ENCODE measurements at regions not wholly inside any gene's neighbourhood (a gene's known extent, or its start where the extent isn't known, plus 50 kb on each side); places are given as distances from the start of the nearest gene placed in this dataset.
"Not testable (repeated sequence)": the region's sequence is repeated elsewhere in the genome, so short reads cannot be mapped to it uniquely, and the experiment has no call there.

- no peaks in the 10 kb centered on the region for H4K20me1 ChIP-seq (ENCODE audit: low read length)
- no peak overlapping the region for H3K4me2 ChIP-seq (ENCODE audit: low read length)
- no peaks in the 10 kb centered on the region for H3K9me2 ChIP-seq (replicated peaks; ENCODE audit: low read length)
- no peak for ATAC-seq
- no peaks in the 10 kb centered on the region for H3K79me2 ChIP-seq (ENCODE audit: low read length)
- H3F3A ChIP-seq (ENCODE audit: low read length, unreplicated experiment) = no peaks in the 10 kb centered on the region
- ChIA-PET CTCF (no interaction called here), POLR2A (ENCODE audit: unreplicated experiment) (no interaction called here)
- no TSS peak for BruUV-seq (replicated peaks)
- no peaks in the 10 kb centered on the region for H3K27me3 ChIP-seq (ENCODE audit: low read length)
- intact Hi-C loops (cut with micrococcal nuclease) = no loop called here
- no peak for DNase-seq
- no peaks in the 10 kb centered on the region for H3K36me3 ChIP-seq (ENCODE audit: low read depth, low read length)
- no peaks in the 10 kb centered on the region for H3K9me3 ChIP-seq (ENCODE audit: low read length)
- H3K27ac ChIP-seq (ENCODE audit: low read length) = no peak overlapping the region
- H3K9ac ChIP-seq (ENCODE audit: low read length) = no peak overlapping the region
- no peaks in the 10 kb centered on the region for H3K4me1 ChIP-seq (ENCODE audit: insufficient read depth, low read length)
- H3K4me3 ChIP-seq (ENCODE audit: low read length) = no peak overlapping the region
- TF ChIP-seq CTCF (conservative IDR thresholded peaks at IDR 0.05; ENCODE audit: low read depth, low read length) (no peak), EZH2phosphoT487 (IDR thresholded peaks at IDR 0.05; ENCODE audit: borderline replicate concordance, low read length) (no peak), EZH2 (IDR thresholded peaks at IDR 0.05; ENCODE audit: low read length, unreplicated experiment) (no peak)
- H2AFZ ChIP-seq (ENCODE audit: low read length) = no peak overlapping the region
Measured at GRCh38 chr3:177705976-177706823, 508.9 kb upstream of the TBL1XR1 start.

- H3K4me2 ChIP-seq (ENCODE audit: low read length); H3K9ac ChIP-seq (ENCODE audit: low read length); H4K20me1 ChIP-seq (ENCODE audit: low read length); H3K4me3 ChIP-seq (ENCODE audit: low read length); intact Hi-C loops (cut with micrococcal nuclease); H3K27ac ChIP-seq (ENCODE audit: low read length); DNase-seq; ATAC-seq; H3F3A ChIP-seq (ENCODE audit: low read length, unreplicated experiment); CTCF ChIA-PET; H3K9me3 ChIP-seq (ENCODE audit: low read length); H2AFZ ChIP-seq (ENCODE audit: low read length); POLR2A ChIA-PET (ENCODE audit: unreplicated experiment); H3K9me2 ChIP-seq (replicated peaks; ENCODE audit: low read length); H3K79me2 ChIP-seq (ENCODE audit: low read length); H3K4me1 ChIP-seq (ENCODE audit: insufficient read depth, low read length); H3K27me3 ChIP-seq (ENCODE audit: low read length); BruUV-seq (replicated peaks); H3K36me3 ChIP-seq (ENCODE audit: low read depth, low read length): not testable (repeated sequence)
Measured at GRCh38 chr3:177709470-177709869, 512.2 kb upstream of the TBL1XR1 start.

- BruUV-seq (replicated peaks) = no TSS peak
- CTCF ChIA-PET = no interaction called here
Measured at GRCh38 chr3:177710506-177710905, 513.2 kb upstream of the TBL1XR1 start.

More at GRCh38 chr3:177710506-177710905, 513.2 kb upstream of the TBL1XR1 start:
- H3K4me3 ChIP-seq (ENCODE audit: low read length) = no peak overlapping the region
- H4K20me1 ChIP-seq (ENCODE audit: low read length) = no peaks in the 10 kb centered on the region
- H3K9ac ChIP-seq (ENCODE audit: low read length) = no peak overlapping the region
- no peaks in the 10 kb centered on the region for H3K27me3 ChIP-seq (ENCODE audit: low read length)
- H3K27ac ChIP-seq (ENCODE audit: low read length) = no peak overlapping the region
- no peaks in the 10 kb centered on the region for H3K4me1 ChIP-seq (ENCODE audit: insufficient read depth, low read length)
- H3K36me3 ChIP-seq (ENCODE audit: low read depth, low read length) = no peaks in the 10 kb centered on the region
- TF ChIP-seq EZH2 (IDR thresholded peaks at IDR 0.05; ENCODE audit: low read length, unreplicated experiment) = no peak
- no peak for TF ChIP-seq CTCF (conservative IDR thresholded peaks at IDR 0.05; ENCODE audit: low read depth, low read length)
- TF ChIP-seq EZH2phosphoT487 (IDR thresholded peaks at IDR 0.05; ENCODE audit: borderline replicate concordance, low read length) = no peak
- H3K4me2 ChIP-seq (ENCODE audit: low read length) = no peak overlapping the region
- DNase-seq = no peak
- no peak for ATAC-seq
- no peaks in the 10 kb centered on the region for H3F3A ChIP-seq (ENCODE audit: low read length, unreplicated experiment)
- intact Hi-C loops (cut with micrococcal nuclease) = no loop called here
- no peaks in the 10 kb centered on the region for H3K9me3 ChIP-seq (ENCODE audit: low read length)
- POLR2A ChIA-PET (ENCODE audit: unreplicated experiment) = no interaction called here
- no peak overlapping the region for H2AFZ ChIP-seq (ENCODE audit: low read length)
- no peaks in the 10 kb centered on the region for H3K79me2 ChIP-seq (ENCODE audit: low read length)
- no peaks in the 10 kb centered on the region for H3K9me2 ChIP-seq (replicated peaks; ENCODE audit: low read length)

All from PC-3 (cell line).